ENCODE measurements at regions not wholly inside any gene's neighbourhood (a gene's known extent, or its start where the extent isn't known, plus 50 kb on each side); places are given as distances from the start of the nearest gene placed in this dataset.

- DNase-seq: no peak
Observed at GRCh38 chr2:236940916-236941520, 144.7 kb upstream of the COPS8 start.

- no peak for DNase-seq
Observed at GRCh38 chr2:236941551-236941950, 144.1 kb upstream of the COPS8 start.

GRCh38 chr2:236942554-236942953 is 143.1 kb upstream of the COPS8 start:
- no peak for DNase-seq

- no peak for DNase-seq
Observed at GRCh38 chr2:236943068-236943467, 142.6 kb upstream of the COPS8 start.

GRCh38 chr2:236943841-236944513 is 141.7 kb upstream of the COPS8 start:
- DNase-seq: no peak

- DNase-seq: no peak
Observed at GRCh38 chr2:236944561-236944960, 141.1 kb upstream of the COPS8 start.

GRCh38 chr2:236945431-236946016 is 140.2 kb upstream of the COPS8 start:
- no peak for DNase-seq

- no peak for DNase-seq
Observed at GRCh38 chr2:236946871-236947270, 138.8 kb upstream of the COPS8 start.

GRCh38 chr2:236947294-236947693 is 138.4 kb upstream of the COPS8 start:
- DNase-seq: no peak

- DNase-seq: no peak
Observed at GRCh38 chr2:236947896-236948295, 137.8 kb upstream of the COPS8 start.

- DNase-seq: no peak
Observed at GRCh38 chr2:236949089-236949905, 136.4 kb upstream of the COPS8 start.

GRCh38 chr2:236951830-236952475 is 133.7 kb upstream of the COPS8 start:
- DNase-seq: no peak

GRCh38 chr2:236954641-236955040 is 131.0 kb upstream of the COPS8 start:
- no peak for DNase-seq

- DNase-seq: no peak
Observed at GRCh38 chr2:236955521-236956030, 130.1 kb upstream of the COPS8 start.

GRCh38 chr2:236956031-236956618 is 129.6 kb upstream of the COPS8 start:
- no peak for DNase-seq

GRCh38 chr2:236956641-236957040 is 129.0 kb upstream of the COPS8 start:
- DNase-seq: no peak

GRCh38 chr2:236959036-236959435 is 126.7 kb upstream of the COPS8 start:
- no peak for DNase-seq

GRCh38 chr2:236959876-236960275 is 125.8 kb upstream of the COPS8 start:
- no peak for DNase-seq

GRCh38 chr2:236960531-236960930 is 125.2 kb upstream of the COPS8 start:
- no peak for DNase-seq

- DNase-seq: no peak
Observed at GRCh38 chr2:236962816-236963215, 122.9 kb upstream of the COPS8 start.

- no peak for DNase-seq
Observed at GRCh38 chr2:236963631-236964182, 122.0 kb upstream of the COPS8 start.

- no peak for DNase-seq
Observed at GRCh38 chr2:236964291-236964690, 121.4 kb upstream of the COPS8 start.
